ENCODE measurements at regions not wholly inside any gene's neighbourhood (a gene's known extent, or its start where the extent isn't known, plus 50 kb on each side); places are given as distances from the start of the nearest gene placed in this dataset.

- no peak for TF ChIP-seq MAX (CRISPR knock-in tag; IDR thresholded peaks at IDR 0.05)
- TF ChIP-seq, protein P1, sequence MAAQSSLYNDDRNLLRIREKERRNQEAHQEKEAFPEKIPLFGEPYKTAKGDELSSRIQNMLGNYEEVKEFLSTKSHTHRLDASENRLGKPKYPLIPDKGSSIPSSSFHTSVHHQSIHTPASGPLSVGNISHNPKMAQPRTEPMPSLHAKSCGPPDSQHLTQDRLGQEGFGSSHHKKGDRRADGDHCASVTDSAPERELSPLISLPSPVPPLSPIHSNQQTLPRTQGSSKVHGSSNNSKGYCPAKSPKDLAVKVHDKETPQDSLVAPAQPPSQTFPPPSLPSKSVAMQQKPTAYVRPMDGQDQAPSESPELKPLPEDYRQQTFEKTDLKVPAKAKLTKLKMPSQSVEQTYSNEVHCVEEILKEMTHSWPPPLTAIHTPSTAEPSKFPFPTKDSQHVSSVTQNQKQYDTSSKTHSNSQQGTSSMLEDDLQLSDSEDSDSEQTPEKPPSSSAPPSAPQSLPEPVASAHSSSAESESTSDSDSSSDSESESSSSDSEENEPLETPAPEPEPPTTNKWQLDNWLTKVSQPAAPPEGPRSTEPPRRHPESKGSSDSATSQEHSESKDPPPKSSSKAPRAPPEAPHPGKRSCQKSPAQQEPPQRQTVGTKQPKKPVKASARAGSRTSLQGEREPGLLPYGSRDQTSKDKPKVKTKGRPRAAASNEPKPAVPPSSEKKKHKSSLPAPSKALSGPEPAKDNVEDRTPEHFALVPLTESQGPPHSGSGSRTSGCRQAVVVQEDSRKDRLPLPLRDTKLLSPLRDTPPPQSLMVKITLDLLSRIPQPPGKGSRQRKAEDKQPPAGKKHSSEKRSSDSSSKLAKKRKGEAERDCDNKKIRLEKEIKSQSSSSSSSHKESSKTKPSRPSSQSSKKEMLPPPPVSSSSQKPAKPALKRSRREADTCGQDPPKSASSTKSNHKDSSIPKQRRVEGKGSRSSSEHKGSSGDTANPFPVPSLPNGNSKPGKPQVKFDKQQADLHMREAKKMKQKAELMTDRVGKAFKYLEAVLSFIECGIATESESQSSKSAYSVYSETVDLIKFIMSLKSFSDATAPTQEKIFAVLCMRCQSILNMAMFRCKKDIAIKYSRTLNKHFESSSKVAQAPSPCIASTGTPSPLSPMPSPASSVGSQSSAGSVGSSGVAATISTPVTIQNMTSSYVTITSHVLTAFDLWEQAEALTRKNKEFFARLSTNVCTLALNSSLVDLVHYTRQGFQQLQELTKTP (IDR thresholded peaks at IDR 0.05; ENCODE audit: low read depth in 1 of 2, partially characterized antibody in 2 of 2) = no peak
- no peak for TF ChIP-seq ZFP36 (IDR thresholded peaks at IDR 0.05; ENCODE audit: low read depth, low read length, partially characterized antibody)
- TF ChIP-seq TRIM24 (IDR thresholded peaks at IDR 0.05) = no peak
- TF ChIP-seq, protein P2, sequence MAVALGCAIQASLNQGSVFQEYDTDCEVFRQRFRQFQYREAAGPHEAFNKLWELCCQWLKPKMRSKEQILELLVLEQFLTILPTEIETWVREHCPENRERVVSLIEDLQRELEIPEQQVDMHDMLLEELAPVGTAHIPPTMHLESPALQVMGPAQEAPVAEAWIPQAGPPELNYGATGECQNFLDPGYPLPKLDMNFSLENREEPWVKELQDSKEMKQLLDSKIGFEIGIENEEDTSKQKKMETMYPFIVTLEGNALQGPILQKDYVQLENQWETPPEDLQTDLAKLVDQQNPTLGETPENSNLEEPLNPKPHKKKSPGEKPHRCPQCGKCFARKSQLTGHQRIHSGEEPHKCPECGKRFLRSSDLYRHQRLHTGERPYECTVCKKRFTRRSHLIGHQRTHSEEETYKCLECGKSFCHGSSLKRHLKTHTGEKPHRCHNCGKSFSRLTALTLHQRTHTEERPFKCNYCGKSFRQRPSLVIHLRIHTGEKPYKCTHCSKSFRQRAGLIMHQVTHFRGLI (CRISPR knock-in tag; IDR thresholded peaks at IDR 0.05) = no peak
Observed at GRCh38 chr16:72565106-72565505, 393.2 kb upstream of the PMFBP1 start (continued).

- 31% methylated on average over 2 of the region's 2 CpGs for WGBS (ENCODE audit: insufficient coverage, low coverage, missing lambda C conversion rate)
- no peak for DNase-seq (ENCODE audit: extremely low read depth in 1 of 4, low spot score in 3 of 4)
- ChIA-PET POLR2A (no interaction called here), CTCF (ENCODE audit: low intra/inter-chr PET ratio) (no interaction called here)
- no peak for ATAC-seq
- H4K20me1 ChIP-seq (replicated peaks; ENCODE audit: control insufficient read depth, insufficient read depth, low read length) = no peaks in the 10 kb centered on the region
- H2AFZ ChIP-seq (ENCODE audit: low read depth, low read length) = no peak overlapping the region
- H3K9ac ChIP-seq (ENCODE audit: insufficient read depth in 1 of 2, low read depth in 2 of 2, low read length in 2 of 2) = no peak overlapping the region
- no peaks in the 10 kb centered on the region for H3K9me3 ChIP-seq (replicated peaks; ENCODE audit: control insufficient read depth, insufficient read depth, low read depth, low read length)
- BruUV-seq (replicated peaks) = no TSS peak
- H3K27ac ChIP-seq (ENCODE audit: extremely low read depth, low read depth, low read length) = no peak overlapping the region
- no peak for FAIRE-seq
- no peaks in the 10 kb centered on the region for H3K36me3 ChIP-seq (ENCODE audit: control insufficient read depth, insufficient read depth, low read length)
- in situ Hi-C loops (cut with MboI) = no loop called here
- H3K4me3 ChIP-seq = no peak overlapping the region
- intact Hi-C loops (cut with micrococcal nuclease) = no loop called here
- H3K79me2 ChIP-seq (ENCODE audit: control insufficient read depth, insufficient read depth, low read length) = no peaks in the 10 kb centered on the region
- TF ChIP-seq, protein P3, sequence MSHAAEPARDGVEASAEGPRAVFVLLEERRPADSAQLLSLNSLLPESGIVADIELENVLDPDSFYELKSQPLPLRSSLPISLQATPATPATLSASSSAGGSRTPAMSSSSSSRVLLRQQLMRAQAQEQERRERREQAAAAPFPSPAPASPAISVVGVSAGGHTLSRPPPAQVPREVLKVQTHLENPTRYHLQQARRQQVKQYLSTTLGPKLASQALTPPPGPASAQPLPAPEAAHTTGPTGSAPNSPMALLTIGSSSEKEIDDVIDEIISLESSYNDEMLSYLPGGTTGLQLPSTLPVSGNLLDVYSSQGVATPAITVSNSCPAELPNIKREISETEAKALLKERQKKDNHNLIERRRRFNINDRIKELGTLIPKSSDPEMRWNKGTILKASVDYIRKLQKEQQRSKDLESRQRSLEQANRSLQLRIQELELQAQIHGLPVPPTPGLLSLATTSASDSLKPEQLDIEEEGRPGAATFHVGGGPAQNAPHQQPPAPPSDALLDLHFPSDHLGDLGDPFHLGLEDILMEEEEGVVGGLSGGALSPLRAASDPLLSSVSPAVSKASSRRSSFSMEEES (CRISPR knock-in tag; IDR thresholded peaks at IDR 0.05) = peak; percentile 54
- TF ChIP-seq LCOR (CRISPR knock-in tag; IDR thresholded peaks at IDR 0.05) = no peak
- no peaks in the 10 kb centered on the region for H3K9me1 ChIP-seq (ENCODE audit: control insufficient read depth, insufficient read depth, low read length)
- no peaks in the 10 kb centered on the region for H3K27me3 ChIP-seq (ENCODE audit: control insufficient read depth in 2 of 2, insufficient read depth in 2 of 2, low read length in 2 of 2)
- H3K4me2 ChIP-seq (ENCODE audit: insufficient read depth, low read length) = no peak overlapping the region
- no peaks in the 10 kb centered on the region; a peak in 1 of 5 replicates for H3K4me1 ChIP-seq (replicated peaks in 1 of 2; ENCODE audit: control insufficient read depth in 2 of 2, insufficient read depth in 2 of 2, low read length in 2 of 2)
Observed at GRCh38 chr16:72560617-72561016, 388.7 kb upstream of the PMFBP1 start.

Data from K562 (cell line).